ENCODE measurements at regions not wholly inside any gene's neighbourhood (a gene's known extent, or its start where the extent isn't known, plus 50 kb on each side); places are given as distances from the start of the nearest gene placed in this dataset.

- no peak overlapping the region for H2AFZ ChIP-seq (ENCODE audit: insufficient read depth, low read depth, low read length, poor library complexity, severe bottlenecking)
- H3K4me1 ChIP-seq (ENCODE audit: control insufficient read depth in 2 of 2, insufficient read depth in 2 of 2, low read length in 2 of 2) = no peaks in the 10 kb centered on the region
- H3K9ac ChIP-seq (ENCODE audit: low read length) = no peak overlapping the region
- H3K79me2 ChIP-seq (ENCODE audit: control insufficient read depth, insufficient read depth, low read length) = no peaks in the 10 kb centered on the region
- H3K4me3 Mint-ChIP-seq = no peak overlapping the region
- H3K4me2 ChIP-seq (replicated peaks; ENCODE audit: low read depth, low read length, poor library complexity, severe bottlenecking) = no peak overlapping the region
- no peak overlapping the region for H3K27ac Mint-ChIP-seq
- ATAC-seq (ENCODE audit: low read depth) (no peak), DNase-seq (no peak)
- ChIA-PET CTCF (no interaction called here), POLR2A (no interaction called here)
- no peaks in the 10 kb centered on the region for H3K4me1 Mint-ChIP-seq
- no peak overlapping the region for H3K27ac ChIP-seq (ENCODE audit: low read length in 2 of 2)
- WGBS (ENCODE audit: insufficient coverage) = no CpG with 5 or more reads among the region's 2 CpGs
- H4K20me1 ChIP-seq (ENCODE audit: control insufficient read depth, insufficient read depth, low read length, poor library complexity, severe bottlenecking) = no peaks in the 10 kb centered on the region
- no peaks in the 10 kb centered on the region for H3K36me3 ChIP-seq (replicated peaks in 1 of 2; ENCODE audit: control extremely low read depth in 1 of 2, control insufficient read depth in 1 of 2, extremely low read depth in 1 of 2, insufficient read depth in 2 of 2, low read length in 1 of 2)
- H3K27me3 Mint-ChIP-seq = no peaks in the 10 kb centered on the region
- intact Hi-C loops (cut with micrococcal nuclease) = no loop called here
- H3K4me3 ChIP-seq (ENCODE audit: control extremely low read depth in 1 of 5, extremely low read depth in 1 of 5, insufficient read depth in 1 of 5, low read depth in 2 of 5, low read length in 4 of 5) = no peak overlapping the region
- TF ChIP-seq EZH2 (IDR thresholded peaks at IDR 0.05; ENCODE audit: borderline replicate concordance, insufficient read depth, low read depth, low read length, poor library complexity, severe bottlenecking) = no peak
- no peaks in the 10 kb centered on the region for H3K9me3 Mint-ChIP-seq (ENCODE audit: insufficient read depth)
- no peaks in the 10 kb centered on the region for H3K27me3 ChIP-seq (replicated peaks in 1 of 4; ENCODE audit: control extremely low read depth in 1 of 4, control insufficient read depth in 3 of 4, insufficient read depth in 4 of 4, low read length in 3 of 4)
- peaks cover 0 to 9% (median 0%) of the 10 kb centered on the region in 3 donors for H3K9me3 ChIP-seq (ENCODE audit: control extremely low read depth in 1 of 3, control insufficient read depth in 2 of 3, insufficient read depth in 1 of 3, low read length in 2 of 3)
These were observed 510.4 kb upstream of the RGMB start for GRCh38 chr5:98263084-98263483.

- Mint-ChIP-seq H3K27ac (no peak overlapping the region), H3K4me1 (no peaks in the 10 kb centered on the region), H3K27me3 (no peaks in the 10 kb centered on the region), H3K4me3 (no peak overlapping the region), H3K9me3 (ENCODE audit: insufficient read depth) (no peaks in the 10 kb centered on the region)
- Histone ChIP-seq H3K4me2 (replicated peaks; ENCODE audit: low read depth, low read length, poor library complexity, severe bottlenecking) (no peak overlapping the region), H3K9ac (ENCODE audit: low read length) (no peak overlapping the region), H2AFZ (ENCODE audit: insufficient read depth, low read depth, low read length, poor library complexity, severe bottlenecking) (no peak overlapping the region), H3K4me1 (ENCODE audit: control insufficient read depth in 2 of 2, insufficient read depth in 2 of 2, low read length in 2 of 2) (no peaks in the 10 kb centered on the region), H3K36me3 (replicated peaks in 1 of 2; ENCODE audit: control extremely low read depth in 1 of 2, control insufficient read depth in 1 of 2, extremely low read depth in 1 of 2, insufficient read depth in 2 of 2, low read length in 1 of 2) (no peaks in the 10 kb centered on the region), H3K4me3 (ENCODE audit: control extremely low read depth in 1 of 5, extremely low read depth in 1 of 5, insufficient read depth in 1 of 5, low read depth in 2 of 5, low read length in 4 of 5) (no peak overlapping the region), H4K20me1 (ENCODE audit: control insufficient read depth, insufficient read depth, low read length, poor library complexity, severe bottlenecking) (no peaks in the 10 kb centered on the region), H3K79me2 (ENCODE audit: control insufficient read depth, insufficient read depth, low read length) (no peaks in the 10 kb centered on the region), H3K27me3 (replicated peaks in 1 of 4; ENCODE audit: control extremely low read depth in 1 of 4, control insufficient read depth in 3 of 4, insufficient read depth in 4 of 4, low read length in 3 of 4) (no peaks in the 10 kb centered on the region), H3K27ac (ENCODE audit: low read length in 2 of 2) (no peak overlapping the region), H3K9me3 (ENCODE audit: control extremely low read depth in 1 of 3, control insufficient read depth in 2 of 3, insufficient read depth in 1 of 3, low read length in 2 of 3) (no peaks in the 10 kb centered on the region)
- CTCF ChIA-PET = no interaction called here
- DNase-seq (no peak), ATAC-seq (ENCODE audit: low read depth) (no peak)
- POLR2A ChIA-PET = no interaction called here
- 98% methylated on average over 4 of the region's 7 CpGs for WGBS (ENCODE audit: insufficient coverage)
- no peak for TF ChIP-seq EZH2 (IDR thresholded peaks at IDR 0.05; ENCODE audit: borderline replicate concordance, insufficient read depth, low read depth, low read length, poor library complexity, severe bottlenecking)
- TF ChIP-seq, protein P1, sequence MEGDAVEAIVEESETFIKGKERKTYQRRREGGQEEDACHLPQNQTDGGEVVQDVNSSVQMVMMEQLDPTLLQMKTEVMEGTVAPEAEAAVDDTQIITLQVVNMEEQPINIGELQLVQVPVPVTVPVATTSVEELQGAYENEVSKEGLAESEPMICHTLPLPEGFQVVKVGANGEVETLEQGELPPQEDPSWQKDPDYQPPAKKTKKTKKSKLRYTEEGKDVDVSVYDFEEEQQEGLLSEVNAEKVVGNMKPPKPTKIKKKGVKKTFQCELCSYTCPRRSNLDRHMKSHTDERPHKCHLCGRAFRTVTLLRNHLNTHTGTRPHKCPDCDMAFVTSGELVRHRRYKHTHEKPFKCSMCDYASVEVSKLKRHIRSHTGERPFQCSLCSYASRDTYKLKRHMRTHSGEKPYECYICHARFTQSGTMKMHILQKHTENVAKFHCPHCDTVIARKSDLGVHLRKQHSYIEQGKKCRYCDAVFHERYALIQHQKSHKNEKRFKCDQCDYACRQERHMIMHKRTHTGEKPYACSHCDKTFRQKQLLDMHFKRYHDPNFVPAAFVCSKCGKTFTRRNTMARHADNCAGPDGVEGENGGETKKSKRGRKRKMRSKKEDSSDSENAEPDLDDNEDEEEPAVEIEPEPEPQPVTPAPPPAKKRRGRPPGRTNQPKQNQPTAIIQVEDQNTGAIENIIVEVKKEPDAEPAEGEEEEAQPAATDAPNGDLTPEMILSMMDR (IDR thresholded peaks at IDR 0.05) = no peak
- intact Hi-C loops (cut with micrococcal nuclease) = no loop called here
These were observed 505.2 kb upstream of the RGMB start for GRCh38 chr5:98268162-98268860.
